Activated CD8-positive, alpha-beta T cell treated with anti-CD3 and anti-CD28 coated beads for 36 hours (primary cell): ENCODE measurements at regions not wholly inside any gene's neighbourhood (a gene's known extent, or its start where the extent isn't known, plus 50 kb on each side); places are given as distances from the start of the nearest gene placed in this dataset.

ENCODE experiments used
- ATAC-seq: fragments of 200-7000 bp; cut with Tn5 transposase; one replicate; pipeline ENCODE4 v1.10.0; 2021; ENCODE audit warnings: mild to moderate bottlenecking, moderate library complexity
- CTCF ChIA-PET: fragments of 350-600 bp; sonication (Branson Sonifier 250); formaldehyde crosslinking; loops from one replicate; lab custom pipeline; 2021; ENCODE audit warnings: antibody characterized with exemption; lab: Charles Lee
- POLR2A ChIA-PET: fragments of 350-600 bp; sonication (Branson Sonifier 250); formaldehyde crosslinking; loops from one replicate; lab custom pipeline; 2021; ENCODE audit warnings: antibody characterized with exemption; lab: Charles Lee
- DNase-seq: peaks from one replicate; pipeline ENCODE4 v3.0.0-alpha.2; 2020
- H3K27ac Mint-ChIP-seq: one replicate; pipeline ENCODE4 v1.8.0; 2021; ENCODE audit warnings: mild to moderate bottlenecking, mixed read lengths
- H3K27me3 Mint-ChIP-seq: one replicate; pipeline ENCODE4 v1.8.0; 2021; ENCODE audit warnings: mixed read lengths
- H3K36me3 Mint-ChIP-seq: one replicate; pipeline ENCODE4 v1.8.0; 2021; ENCODE audit warnings: low read depth, mixed read lengths
- H3K4me1 Mint-ChIP-seq: one replicate; pipeline ENCODE4 v1.8.0; 2021; ENCODE audit warnings: low read depth, mixed read lengths
- H3K4me3 Mint-ChIP-seq: one replicate; pipeline ENCODE4 v1.8.0; 2021; ENCODE audit warnings: mild to moderate bottlenecking, moderate library complexity, mixed read lengths
- H3K9me3 Mint-ChIP-seq: one replicate; pipeline ENCODE4 v1.8.0; 2021; ENCODE audit warnings: mixed read lengths
- CTCF ChIP-seq: fragments of 200-600 bp; IDR thresholded peaks from one replicate; pipeline ENCODE4 v1.8.0; 2022; ENCODE audit warnings: antibody characterized with exemption, mild to moderate bottlenecking
- intact Hi-C: fragments of 100-400 bp; cut with micrococcal nuclease; formaldehyde crosslinking; loops from one replicate; pipeline ENCODE4 v1.10.0; 2022

- POLR2A ChIA-PET = no interaction called here
Measured at GRCh38 chr11:134861490-134862104, 449.6 kb upstream of the B3GAT1 start.

GRCh38 chr11:134858783-134859480 lies 446.9 kb upstream of the B3GAT1 start:
- intact Hi-C loops = no loop called here
- ChIA-PET CTCF (interaction anchor here (1.2 to 2.2 kb wide), 2 partner anchors 9 to 10 kb away, joined by 3 to 10 read pairs; no protein-coding TSS in a partner anchor), POLR2A (no interaction called here)
- DNase-seq = no peak
- TF ChIP-seq CTCF = no peak
- H3K27ac Mint-ChIP-seq = no peak overlapping the region
- H3K4me3 Mint-ChIP-seq = no peak overlapping the region
- no peaks in the 10 kb centered on the region for H3K36me3 Mint-ChIP-seq
- H3K27me3 Mint-ChIP-seq = peaks cover 7% of the 10 kb centered on the region
- H3K4me1 Mint-ChIP-seq = no peaks in the 10 kb centered on the region
- no peak for ATAC-seq
- no peaks in the 10 kb centered on the region for H3K9me3 Mint-ChIP-seq

More at GRCh38 chr11:134861490-134862104, 449.6 kb upstream of the B3GAT1 start:
- no peak for ATAC-seq
- DNase-seq = peak; percentile 5
- TF ChIP-seq CTCF = peak; percentile 18
- H3K9me3 Mint-ChIP-seq = no peaks in the 10 kb centered on the region
- no peak overlapping the region for H3K4me3 Mint-ChIP-seq
- no peaks in the 10 kb centered on the region for H3K4me1 Mint-ChIP-seq
- H3K36me3 Mint-ChIP-seq = no peaks in the 10 kb centered on the region
- H3K27me3 Mint-ChIP-seq = no peaks in the 10 kb centered on the region
- no peak overlapping the region for H3K27ac Mint-ChIP-seq
- intact Hi-C loops = no loop called here
- CTCF ChIA-PET = no interaction called here

- CTCF ChIA-PET = no interaction called here
- H3K27me3 Mint-ChIP-seq = peaks cover 7% of the 10 kb centered on the region
- no peak for TF ChIP-seq CTCF
- no peaks in the 10 kb centered on the region for H3K36me3 Mint-ChIP-seq
- DNase-seq (no peak), ATAC-seq (no peak)
- H3K4me1 Mint-ChIP-seq = no peaks in the 10 kb centered on the region
- H3K27ac Mint-ChIP-seq = no peak overlapping the region
- intact Hi-C loops = no loop called here
- no peak overlapping the region for H3K4me3 Mint-ChIP-seq
- no peaks in the 10 kb centered on the region for H3K9me3 Mint-ChIP-seq
- POLR2A ChIA-PET = no interaction called here
Measured at GRCh38 chr11:134857035-134857434, 445.0 kb upstream of the B3GAT1 start.

GRCh38 chr11:134856056-134856971 lies 444.3 kb upstream of the B3GAT1 start:
- H3K36me3 Mint-ChIP-seq = no peaks in the 10 kb centered on the region
- H3K4me1 Mint-ChIP-seq = no peaks in the 10 kb centered on the region
- H3K27ac Mint-ChIP-seq = no peak overlapping the region
- H3K4me3 Mint-ChIP-seq = no peak overlapping the region
- DNase-seq (no peak), ATAC-seq (no peak)
- ChIA-PET POLR2A (no interaction called here), CTCF (interaction anchor here (1.0 kb wide), 1 partner anchor 12 kb away, joined by 4 read pairs; no protein-coding TSS in a partner anchor)
- H3K27me3 Mint-ChIP-seq = peaks cover 7% of the 10 kb centered on the region
- intact Hi-C loops = no loop called here
- TF ChIP-seq CTCF = no peak
- no peaks in the 10 kb centered on the region for H3K9me3 Mint-ChIP-seq
